Fibroblast of upper back skin (primary cell): ENCODE measurements at regions not wholly inside any gene's neighbourhood (a gene's known extent, or its start where the extent isn't known, plus 50 kb on each side); places are given as distances from the start of the nearest gene placed in this dataset.
A peak's percentile ranks its signal among the peaks of the same experiment; 100 is the strongest.

Experiments used
- DNase-seq: peaks from one replicate; pipeline ENCODE4 v3.0.0-alpha.2; 2013

- peak; percentile 57 for DNase-seq
Measured at GRCh38 chr3:70550723-70551319, 238.4 kb upstream of the MDFIC2 start.

- DNase-seq = no peak
Measured at GRCh38 chr3:70546679-70547078, 234.2 kb upstream of the MDFIC2 start.

- DNase-seq = no peak
Measured at GRCh38 chr3:70543493-70543892, 231.1 kb upstream of the MDFIC2 start.

- no peak for DNase-seq
Measured at GRCh38 chr3:70539908-70540307, 227.5 kb upstream of the MDFIC2 start.

GRCh38 chr3:70532806-70533205 is 220.4 kb upstream of the MDFIC2 start:
- DNase-seq = no peak

GRCh38 chr3:70531838-70532489 is 219.5 kb upstream of the MDFIC2 start:
- no peak for DNase-seq

GRCh38 chr3:70531063-70531657 is 218.7 kb upstream of the MDFIC2 start:
- DNase-seq = peak; percentile 47

- no peak for DNase-seq
Measured at GRCh38 chr3:70530626-70531025, 218.2 kb upstream of the MDFIC2 start.

- peak; percentile 91 for DNase-seq
Measured at GRCh38 chr3:70527026-70527425, 214.6 kb upstream of the MDFIC2 start.

- peak; percentile 61 for DNase-seq
Measured at GRCh38 chr3:70519913-70520659, 207.6 kb upstream of the MDFIC2 start.

GRCh38 chr3:70519026-70519425 is 206.6 kb upstream of the MDFIC2 start:
- DNase-seq = no peak

- no peak for DNase-seq
Measured at GRCh38 chr3:70518356-70518755, 205.9 kb upstream of the MDFIC2 start.

GRCh38 chr3:70517124-70517890 is 204.9 kb upstream of the MDFIC2 start:
- peak; percentile 11 for DNase-seq

- no peak for DNase-seq
Measured at GRCh38 chr3:70516076-70516475, 203.6 kb upstream of the MDFIC2 start.

- DNase-seq = no peak
Measured at GRCh38 chr3:70507486-70507885, 195.0 kb upstream of the MDFIC2 start.

- no peak for DNase-seq
Measured at GRCh38 chr3:70506775-70507174, 194.3 kb upstream of the MDFIC2 start.

- DNase-seq = no peak
Measured at GRCh38 chr3:70501561-70501960, 189.1 kb upstream of the MDFIC2 start.

- no peak for DNase-seq
Measured at GRCh38 chr3:70488816-70489215, 176.4 kb upstream of the MDFIC2 start.

GRCh38 chr3:70488131-70488530 is 175.7 kb upstream of the MDFIC2 start:
- peak; percentile 19 for DNase-seq

GRCh38 chr3:70486414-70487017 is 174.1 kb upstream of the MDFIC2 start:
- DNase-seq = no peak

- DNase-seq = no peak
Measured at GRCh38 chr3:70476174-70476573, 163.7 kb upstream of the MDFIC2 start.
